H1 (cell line): ENCODE measurements at regions not wholly inside any gene's neighbourhood (a gene's known extent, or its start where the extent isn't known, plus 50 kb on each side); places are given as distances from the start of the nearest gene placed in this dataset.

Source experiments
- ATF2 ChIP-seq: IDR thresholded peaks from 2 replicates; pipeline ENCODE4 v1.6.1; 2012; ENCODE audit warnings: low read length, inconsistent platforms
- CREB1 ChIP-seq: IDR thresholded peaks from 2 replicates; pipeline ENCODE4 v1.6.1; 2012; ENCODE audit warnings: inconsistent platforms
- CTCF ChIP-seq, 3 experiments: IDR thresholded peaks; 1 replicate in 2 of 3; 2 replicates in 1 of 3; pipeline versions ENCODE4 v1.5.1 to v1.6.1; 2011; ENCODE audit warnings: low read length in 3 of 3, mild to moderate bottlenecking in 3 of 3, inconsistent platforms in 2 of 3, low read depth in 1 of 3, moderate library complexity in 1 of 3; ENCODE audit not compliant: insufficient read depth in 1 of 3; ENCODE audit errors: control extremely low read depth in 1 of 3
- EGR1 ChIP-seq: IDR thresholded peaks from 2 replicates; pipeline ENCODE4 v1.6.1; 2011; ENCODE audit warnings: low read depth, low read length, borderline replicate concordance
- EZH2 ChIP-seq: fragments of 200-600 bp; sonication (generic); IDR thresholded peaks from 2 replicates; pipeline ENCODE4 v1.7.1; 2012; ENCODE audit warnings: low read depth, mild to moderate bottlenecking, moderate library complexity, low read length, inconsistent platforms; ENCODE audit not compliant: severe bottlenecking
- RFX5 ChIP-seq: IDR thresholded peaks from 2 replicates; pipeline ENCODE4 v1.6.1; 2011; ENCODE audit warnings: low read depth, low read length, improper control_type of control experiment, borderline replicate concordance
- TAF1 ChIP-seq: IDR thresholded peaks from 2 replicates; pipeline ENCODE4 v1.6.1; 2011; ENCODE audit warnings: mild to moderate bottlenecking, low read depth, low read length
- TBP ChIP-seq: IDR thresholded peaks from 2 replicates; pipeline ENCODE4 v1.6.1; 2011; ENCODE audit warnings: low read depth, low read length, improper control_type of control experiment

GRCh38 chr7:89839329-89839728 lies 314.9 kb upstream of the STEAP1 start:
- TF ChIP-seq EZH2 (no peak), CTCF (IDR thresholded peaks at IDR 0.05; ENCODE audit: control extremely low read depth in 1 of 3, insufficient read depth in 1 of 3, low read depth in 1 of 3, low read length in 3 of 3) (no peak), RFX5 (no peak), EGR1 (no peak), CREB1 (no peak), TAF1 (no peak), ATF2 (no peak), TBP (no peak)
